OCI-LY3 (cell line): ENCODE measurements at regions not wholly inside any gene's neighbourhood (a gene's known extent, or its start where the extent isn't known, plus 50 kb on each side); places are given as distances from the start of the nearest gene placed in this dataset.

Experiments
- EZH2phosphoT487 ChIP-seq: fragments of 200-600 bp; shearing (Covaris generic); IDR thresholded peaks from 2 replicates; pipeline ENCODE4 v1.6.1; 2018; ENCODE audit warnings: antibody characterized with exemption, mixed run types, low read depth
- TF ChIP-seq, protein P1 (sequence below): fragments of 200-600, 300-600 bp; sonication (generic); IDR thresholded peaks from 2 replicates; pipeline ENCODE4 v1.5.1; 2014; ENCODE audit warnings: antibody characterized with exemption, low read length, low read depth

DNA sequence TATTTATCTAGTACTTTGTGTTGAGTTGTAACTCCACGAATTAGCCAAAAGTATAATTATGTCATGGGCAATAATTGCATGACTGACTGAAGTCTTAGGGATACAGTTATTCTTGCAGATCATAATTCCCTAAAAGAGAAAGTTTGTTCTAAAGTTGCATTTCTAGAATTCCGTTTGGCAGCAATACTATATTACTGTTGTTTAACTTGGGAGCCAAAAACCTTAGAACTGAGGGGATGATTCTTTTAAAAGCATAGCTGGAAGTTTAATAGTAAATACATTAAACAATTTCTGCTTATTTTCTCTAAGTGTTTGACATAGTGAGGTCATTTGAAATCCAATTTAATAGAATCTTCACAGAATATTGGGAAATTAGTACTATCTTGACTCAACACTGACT is 356.4 kb upstream of the ADAMTS5 start:
- TF ChIP-seq, protein P1, sequence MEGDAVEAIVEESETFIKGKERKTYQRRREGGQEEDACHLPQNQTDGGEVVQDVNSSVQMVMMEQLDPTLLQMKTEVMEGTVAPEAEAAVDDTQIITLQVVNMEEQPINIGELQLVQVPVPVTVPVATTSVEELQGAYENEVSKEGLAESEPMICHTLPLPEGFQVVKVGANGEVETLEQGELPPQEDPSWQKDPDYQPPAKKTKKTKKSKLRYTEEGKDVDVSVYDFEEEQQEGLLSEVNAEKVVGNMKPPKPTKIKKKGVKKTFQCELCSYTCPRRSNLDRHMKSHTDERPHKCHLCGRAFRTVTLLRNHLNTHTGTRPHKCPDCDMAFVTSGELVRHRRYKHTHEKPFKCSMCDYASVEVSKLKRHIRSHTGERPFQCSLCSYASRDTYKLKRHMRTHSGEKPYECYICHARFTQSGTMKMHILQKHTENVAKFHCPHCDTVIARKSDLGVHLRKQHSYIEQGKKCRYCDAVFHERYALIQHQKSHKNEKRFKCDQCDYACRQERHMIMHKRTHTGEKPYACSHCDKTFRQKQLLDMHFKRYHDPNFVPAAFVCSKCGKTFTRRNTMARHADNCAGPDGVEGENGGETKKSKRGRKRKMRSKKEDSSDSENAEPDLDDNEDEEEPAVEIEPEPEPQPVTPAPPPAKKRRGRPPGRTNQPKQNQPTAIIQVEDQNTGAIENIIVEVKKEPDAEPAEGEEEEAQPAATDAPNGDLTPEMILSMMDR: no peak
- no peak for TF ChIP-seq EZH2phosphoT487
